GM23338 (cell line): ENCODE measurements at regions not wholly inside any gene's neighbourhood (a gene's known extent, or its start where the extent isn't known, plus 50 kb on each side); places are given as distances from the start of the nearest gene placed in this dataset.

Experiments used
- ATAC-seq: fragments of 200-7000 bp; cut with Tn5 transposase; 3 replicates; pipeline ENCODE4 v1.9.1; 2020
- DNase-seq: peaks from one replicate; pipeline ENCODE4 v3.0.0-alpha.2; 2015; ENCODE audit warnings: low spot score
- H2AFZ ChIP-seq: fragments of 200-600 bp; sonication (generic); 2 replicates; pipeline ENCODE4 v1.8.0; 2016; ENCODE audit warnings: antibody characterized with exemption, mild to moderate bottlenecking, moderate library complexity
- H3F3A ChIP-seq: fragments of 200-600 bp; sonication (generic); replicated peaks from 2 replicates; pipeline ENCODE4 v1.8.0; 2017; ENCODE audit warnings: antibody characterized with exemption, mixed run types, low read depth
- H3K27ac ChIP-seq: fragments of 200-600 bp; sonication (generic); 2 replicates; pipeline ENCODE4 v1.6.1; 2016; ENCODE audit warnings: low read depth
- H3K27me3 ChIP-seq: fragments of 200-600 bp; sonication (generic); 2 replicates; pipeline ENCODE4 v1.8.0; 2016; ENCODE audit warnings: mild to moderate bottlenecking, mixed run types, moderate library complexity; ENCODE audit not compliant: insufficient read depth
- H3K36me3 ChIP-seq: fragments of 200-600 bp; sonication (generic); 2 replicates; pipeline ENCODE4 v1.8.0; 2016; ENCODE audit warnings: mild to moderate bottlenecking; ENCODE audit not compliant: insufficient read depth
- H3K4me1 ChIP-seq: fragments of 200-600 bp; sonication (generic); 2 replicates; pipeline ENCODE4 v1.8.0; 2016; ENCODE audit warnings: mild to moderate bottlenecking, moderate library complexity; ENCODE audit not compliant: insufficient read depth
- H3K4me2 ChIP-seq: fragments of 200-600 bp; sonication (generic); 2 replicates; pipeline ENCODE4 v1.7.1; 2017; ENCODE audit warnings: mixed run types
- H3K4me3 ChIP-seq: fragments of 200-600 bp; sonication (generic); 2 replicates; pipeline ENCODE4 v1.6.1; 2016; ENCODE audit warnings: mixed run types
- H3K79me2 ChIP-seq: fragments of 200-600 bp; sonication (generic); replicated peaks from 2 replicates; pipeline ENCODE4 v1.8.0; 2017; ENCODE audit warnings: mild to moderate bottlenecking; ENCODE audit not compliant: insufficient read depth
- H3K9me2 ChIP-seq: fragments of 200-600 bp; sonication (generic); 2 replicates; pipeline ENCODE4 v1.8.0; 2017; ENCODE audit not compliant: insufficient read depth
- H4K20me1 ChIP-seq: fragments of 200-600 bp; sonication (generic); replicated peaks from 2 replicates; pipeline ENCODE4 v1.8.0; 2017; ENCODE audit warnings: mild to moderate bottlenecking; ENCODE audit not compliant: insufficient read depth
- H3K27ac Mint-ChIP-seq: 2 replicates; pipeline ENCODE4 v1.8.0; 2020; ENCODE audit warnings: inconsistent platforms, mild to moderate bottlenecking, moderate library complexity, mixed read lengths
- H3K27me3 Mint-ChIP-seq: 3 replicates; pipeline ENCODE4 v1.8.0; 2022; ENCODE audit warnings: low read depth, mild to moderate bottlenecking, moderate library complexity, mixed read lengths, inconsistent platforms; ENCODE audit not compliant: insufficient read depth, poor library complexity
- H3K36me3 Mint-ChIP-seq: 3 replicates; pipeline ENCODE4 v1.8.0; 2021; ENCODE audit warnings: low read depth, mild to moderate bottlenecking, inconsistent platforms, moderate library complexity, mixed read lengths
- H3K4me1 Mint-ChIP-seq: 3 replicates; pipeline ENCODE4 v1.8.0; 2020; ENCODE audit warnings: mild to moderate bottlenecking, inconsistent platforms, mixed read lengths
- H3K4me3 Mint-ChIP-seq: 3 replicates; pipeline ENCODE4 v1.8.0; 2021; ENCODE audit warnings: moderate library complexity, mild to moderate bottlenecking, inconsistent platforms, mixed read lengths
- H3K9me3 Mint-ChIP-seq: 3 replicates; pipeline ENCODE4 v1.8.0; 2020; ENCODE audit warnings: moderate library complexity, mild to moderate bottlenecking, inconsistent platforms, mixed read lengths
- EZH2 ChIP-seq: fragments of 200-600 bp; sonication (generic); IDR thresholded peaks from one replicate; pipeline ENCODE4 v1.8.0; 2017; ENCODE audit warnings: antibody characterized with exemption, mild to moderate bottlenecking, low read depth; ENCODE audit not compliant: unreplicated experiment
- EZH2phosphoT487 ChIP-seq: fragments of 200-600 bp; sonication (generic); IDR thresholded peaks from one replicate; pipeline ENCODE4 v1.8.1; 2018; ENCODE audit warnings: antibody characterized with exemption; ENCODE audit not compliant: unreplicated experiment
- POLR2AphosphoS5 ChIP-seq: IDR thresholded peaks from 2 replicates; pipeline ENCODE4 v1.6.1; 2016; ENCODE audit warnings: antibody characterized with exemption, low read depth
- STAT1 ChIP-seq: IDR thresholded peaks from one replicate; pipeline ENCODE4 v1.6.1; 2016; ENCODE audit warnings: antibody characterized with exemption; ENCODE audit not compliant: unreplicated experiment
- ZNF114 ChIP-seq: fragments of 250-450 bp; sonication (Bioruptor Pico); IDR thresholded peaks from 2 replicates; pipeline ENCODE4 v1.5.0; 2020; ENCODE audit warnings: mild to moderate bottlenecking, moderate library complexity
- ZNF331 ChIP-seq: fragments of 250-450 bp; sonication (Bioruptor Pico); IDR thresholded peaks from 2 replicates; pipeline ENCODE4 v1.5.0; 2020; ENCODE audit warnings: low read depth, mild to moderate bottlenecking, moderate library complexity
- TF ChIP-seq, protein P1 (sequence below), 2 experiments: fragments of 200-600 bp in 1 of 2; sonication (generic) in 1 of 2; conservative IDR thresholded peaks; 2 replicates each; pipeline versions ENCODE4 v1.5.1 to v1.6.1; 2016 to 2017; ENCODE audit warnings: antibody characterized with exemption in 2 of 2, low read depth in 2 of 2, mild to moderate bottlenecking in 2 of 2, moderate library complexity in 1 of 2
- TF ChIP-seq, protein P2 (sequence below): IDR thresholded peaks from one replicate; pipeline ENCODE4 v1.6.1; 2018; ENCODE audit warnings: antibody characterized with exemption; ENCODE audit not compliant: unreplicated experiment
- TF ChIP-seq, protein P3 (sequence below): fragments of 250-450 bp; sonication (Bioruptor Pico); IDR thresholded peaks from 2 replicates; pipeline ENCODE4 v1.5.0; 2020; ENCODE audit warnings: mild to moderate bottlenecking, moderate library complexity
- TF ChIP-seq, protein P4 (sequence below): IDR thresholded peaks from 2 replicates; pipeline ENCODE4 v1.6.1; 2016; ENCODE audit warnings: antibody characterized with exemption

DNA sequence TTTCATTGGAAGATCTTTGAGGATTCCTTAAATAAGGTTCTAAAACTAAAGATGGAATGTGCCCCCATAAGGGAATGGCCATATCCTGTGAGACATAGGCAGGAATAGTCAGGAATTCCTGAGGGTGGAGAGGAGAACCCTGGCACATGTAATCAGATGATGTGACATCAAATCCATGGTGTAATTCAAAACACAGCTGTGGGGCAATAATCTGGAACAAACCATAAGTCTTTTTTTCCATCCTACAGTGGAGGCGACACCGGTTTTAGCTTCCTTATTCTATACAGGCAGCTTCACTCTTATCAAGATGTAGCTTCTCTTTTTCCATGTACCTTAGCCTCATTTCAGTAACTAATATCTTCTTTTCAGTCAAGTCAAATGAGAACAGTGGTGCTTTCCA is 133.6 kb upstream of the CITED2 start:
- ATAC-seq (no peak), DNase-seq (no peak)
- Mint-ChIP-seq H3K4me3 (no peak overlapping the region), H3K4me1 (peaks cover 11% of the 10 kb centered on the region; the same call in 2 of the 3 replicates), H3K9me3 (peaks cover 3% of the 10 kb centered on the region; the same call in 2 of the 3 replicates), H3K27ac (no peak overlapping the region), H3K27me3 (peaks cover 3% of the 10 kb centered on the region), H3K36me3 (no peaks in the 10 kb centered on the region)
- Histone ChIP-seq H3K36me3 (no peaks in the 10 kb centered on the region), H3K4me1 (no peaks in the 10 kb centered on the region), H3K79me2 (no peaks in the 10 kb centered on the region), H3K4me2 (no peak overlapping the region), H3K27me3 (no peaks in the 10 kb centered on the region), H2AFZ (no peak overlapping the region), H3K27ac (no peak overlapping the region), H3K4me3 (no peak overlapping the region), H4K20me1 (no peaks in the 10 kb centered on the region), H3F3A (no peaks in the 10 kb centered on the region), H3K9me2 (no peaks in the 10 kb centered on the region)
- TF ChIP-seq POLR2AphosphoS5 (no peak), ZNF331 (CRISPR knock-in tag) (no peak), EZH2 (no peak)
- TF ChIP-seq, protein P1, sequence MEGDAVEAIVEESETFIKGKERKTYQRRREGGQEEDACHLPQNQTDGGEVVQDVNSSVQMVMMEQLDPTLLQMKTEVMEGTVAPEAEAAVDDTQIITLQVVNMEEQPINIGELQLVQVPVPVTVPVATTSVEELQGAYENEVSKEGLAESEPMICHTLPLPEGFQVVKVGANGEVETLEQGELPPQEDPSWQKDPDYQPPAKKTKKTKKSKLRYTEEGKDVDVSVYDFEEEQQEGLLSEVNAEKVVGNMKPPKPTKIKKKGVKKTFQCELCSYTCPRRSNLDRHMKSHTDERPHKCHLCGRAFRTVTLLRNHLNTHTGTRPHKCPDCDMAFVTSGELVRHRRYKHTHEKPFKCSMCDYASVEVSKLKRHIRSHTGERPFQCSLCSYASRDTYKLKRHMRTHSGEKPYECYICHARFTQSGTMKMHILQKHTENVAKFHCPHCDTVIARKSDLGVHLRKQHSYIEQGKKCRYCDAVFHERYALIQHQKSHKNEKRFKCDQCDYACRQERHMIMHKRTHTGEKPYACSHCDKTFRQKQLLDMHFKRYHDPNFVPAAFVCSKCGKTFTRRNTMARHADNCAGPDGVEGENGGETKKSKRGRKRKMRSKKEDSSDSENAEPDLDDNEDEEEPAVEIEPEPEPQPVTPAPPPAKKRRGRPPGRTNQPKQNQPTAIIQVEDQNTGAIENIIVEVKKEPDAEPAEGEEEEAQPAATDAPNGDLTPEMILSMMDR (conservative IDR thresholded peaks at IDR 0.05; ENCODE audit: low read depth in 2 of 2) = no peak

DNA sequence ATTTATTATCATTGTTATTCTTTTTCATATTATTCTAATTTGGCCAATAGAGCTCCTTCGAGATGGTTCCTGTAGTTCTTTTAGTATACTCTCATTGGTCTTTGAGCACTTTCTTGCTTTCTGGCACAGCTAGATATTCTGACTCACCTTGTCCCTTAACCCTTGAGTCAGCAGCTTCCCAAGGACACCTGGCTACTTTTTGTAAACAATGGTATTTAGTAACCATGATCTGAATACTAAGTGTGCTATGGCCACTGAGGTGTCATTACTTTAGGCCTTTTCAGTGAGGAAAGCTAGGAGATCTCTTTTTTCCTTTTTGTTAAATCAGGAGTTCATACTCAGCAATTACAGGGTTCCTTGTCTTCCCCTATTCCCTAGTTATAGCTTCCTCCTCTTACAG is 126.5 kb upstream of the CITED2 start:
- Mint-ChIP-seq H3K9me3 (peaks cover 17% of the 10 kb centered on the region; the same call in 2 of the 3 replicates), H3K27ac (no peak overlapping the region), H3K27me3 (no peaks in the 10 kb centered on the region), H3K36me3 (peaks cover 6% of the 10 kb centered on the region; the same call in 2 of the 3 replicates), H3K4me3 (no peak overlapping the region), H3K4me1 (peaks cover 21% of the 10 kb centered on the region; the same call in 2 of the 3 replicates)
- Histone ChIP-seq H3K36me3 (no peaks in the 10 kb centered on the region), H3K27me3 (no peaks in the 10 kb centered on the region), H3K27ac (no peak overlapping the region), H4K20me1 (no peaks in the 10 kb centered on the region), H3F3A (no peaks in the 10 kb centered on the region), H3K9me2 (no peaks in the 10 kb centered on the region), H3K4me3 (no peak overlapping the region), H3K79me2 (no peaks in the 10 kb centered on the region), H3K4me2 (no peak overlapping the region), H3K4me1 (peaks cover 6% of the 10 kb centered on the region; the same call in 1 of the 2 replicates), H2AFZ (no peak overlapping the region)
- DNase-seq (no peak), ATAC-seq (no peak)
- TF ChIP-seq EZH2 (no peak), STAT1 (no peak), ZNF114 (CRISPR knock-in tag) (no peak), EZH2phosphoT487 (no peak)
- TF ChIP-seq, protein P2, sequence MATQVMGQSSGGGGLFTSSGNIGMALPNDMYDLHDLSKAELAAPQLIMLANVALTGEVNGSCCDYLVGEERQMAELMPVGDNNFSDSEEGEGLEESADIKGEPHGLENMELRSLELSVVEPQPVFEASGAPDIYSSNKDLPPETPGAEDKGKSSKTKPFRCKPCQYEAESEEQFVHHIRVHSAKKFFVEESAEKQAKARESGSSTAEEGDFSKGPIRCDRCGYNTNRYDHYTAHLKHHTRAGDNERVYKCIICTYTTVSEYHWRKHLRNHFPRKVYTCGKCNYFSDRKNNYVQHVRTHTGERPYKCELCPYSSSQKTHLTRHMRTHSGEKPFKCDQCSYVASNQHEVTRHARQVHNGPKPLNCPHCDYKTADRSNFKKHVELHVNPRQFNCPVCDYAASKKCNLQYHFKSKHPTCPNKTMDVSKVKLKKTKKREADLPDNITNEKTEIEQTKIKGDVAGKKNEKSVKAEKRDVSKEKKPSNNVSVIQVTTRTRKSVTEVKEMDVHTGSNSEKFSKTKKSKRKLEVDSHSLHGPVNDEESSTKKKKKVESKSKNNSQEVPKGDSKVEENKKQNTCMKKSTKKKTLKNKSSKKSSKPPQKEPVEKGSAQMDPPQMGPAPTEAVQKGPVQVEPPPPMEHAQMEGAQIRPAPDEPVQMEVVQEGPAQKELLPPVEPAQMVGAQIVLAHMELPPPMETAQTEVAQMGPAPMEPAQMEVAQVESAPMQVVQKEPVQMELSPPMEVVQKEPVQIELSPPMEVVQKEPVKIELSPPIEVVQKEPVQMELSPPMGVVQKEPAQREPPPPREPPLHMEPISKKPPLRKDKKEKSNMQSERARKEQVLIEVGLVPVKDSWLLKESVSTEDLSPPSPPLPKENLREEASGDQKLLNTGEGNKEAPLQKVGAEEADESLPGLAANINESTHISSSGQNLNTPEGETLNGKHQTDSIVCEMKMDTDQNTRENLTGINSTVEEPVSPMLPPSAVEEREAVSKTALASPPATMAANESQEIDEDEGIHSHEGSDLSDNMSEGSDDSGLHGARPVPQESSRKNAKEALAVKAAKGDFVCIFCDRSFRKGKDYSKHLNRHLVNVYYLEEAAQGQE = no peak
- TF ChIP-seq, protein P3, sequence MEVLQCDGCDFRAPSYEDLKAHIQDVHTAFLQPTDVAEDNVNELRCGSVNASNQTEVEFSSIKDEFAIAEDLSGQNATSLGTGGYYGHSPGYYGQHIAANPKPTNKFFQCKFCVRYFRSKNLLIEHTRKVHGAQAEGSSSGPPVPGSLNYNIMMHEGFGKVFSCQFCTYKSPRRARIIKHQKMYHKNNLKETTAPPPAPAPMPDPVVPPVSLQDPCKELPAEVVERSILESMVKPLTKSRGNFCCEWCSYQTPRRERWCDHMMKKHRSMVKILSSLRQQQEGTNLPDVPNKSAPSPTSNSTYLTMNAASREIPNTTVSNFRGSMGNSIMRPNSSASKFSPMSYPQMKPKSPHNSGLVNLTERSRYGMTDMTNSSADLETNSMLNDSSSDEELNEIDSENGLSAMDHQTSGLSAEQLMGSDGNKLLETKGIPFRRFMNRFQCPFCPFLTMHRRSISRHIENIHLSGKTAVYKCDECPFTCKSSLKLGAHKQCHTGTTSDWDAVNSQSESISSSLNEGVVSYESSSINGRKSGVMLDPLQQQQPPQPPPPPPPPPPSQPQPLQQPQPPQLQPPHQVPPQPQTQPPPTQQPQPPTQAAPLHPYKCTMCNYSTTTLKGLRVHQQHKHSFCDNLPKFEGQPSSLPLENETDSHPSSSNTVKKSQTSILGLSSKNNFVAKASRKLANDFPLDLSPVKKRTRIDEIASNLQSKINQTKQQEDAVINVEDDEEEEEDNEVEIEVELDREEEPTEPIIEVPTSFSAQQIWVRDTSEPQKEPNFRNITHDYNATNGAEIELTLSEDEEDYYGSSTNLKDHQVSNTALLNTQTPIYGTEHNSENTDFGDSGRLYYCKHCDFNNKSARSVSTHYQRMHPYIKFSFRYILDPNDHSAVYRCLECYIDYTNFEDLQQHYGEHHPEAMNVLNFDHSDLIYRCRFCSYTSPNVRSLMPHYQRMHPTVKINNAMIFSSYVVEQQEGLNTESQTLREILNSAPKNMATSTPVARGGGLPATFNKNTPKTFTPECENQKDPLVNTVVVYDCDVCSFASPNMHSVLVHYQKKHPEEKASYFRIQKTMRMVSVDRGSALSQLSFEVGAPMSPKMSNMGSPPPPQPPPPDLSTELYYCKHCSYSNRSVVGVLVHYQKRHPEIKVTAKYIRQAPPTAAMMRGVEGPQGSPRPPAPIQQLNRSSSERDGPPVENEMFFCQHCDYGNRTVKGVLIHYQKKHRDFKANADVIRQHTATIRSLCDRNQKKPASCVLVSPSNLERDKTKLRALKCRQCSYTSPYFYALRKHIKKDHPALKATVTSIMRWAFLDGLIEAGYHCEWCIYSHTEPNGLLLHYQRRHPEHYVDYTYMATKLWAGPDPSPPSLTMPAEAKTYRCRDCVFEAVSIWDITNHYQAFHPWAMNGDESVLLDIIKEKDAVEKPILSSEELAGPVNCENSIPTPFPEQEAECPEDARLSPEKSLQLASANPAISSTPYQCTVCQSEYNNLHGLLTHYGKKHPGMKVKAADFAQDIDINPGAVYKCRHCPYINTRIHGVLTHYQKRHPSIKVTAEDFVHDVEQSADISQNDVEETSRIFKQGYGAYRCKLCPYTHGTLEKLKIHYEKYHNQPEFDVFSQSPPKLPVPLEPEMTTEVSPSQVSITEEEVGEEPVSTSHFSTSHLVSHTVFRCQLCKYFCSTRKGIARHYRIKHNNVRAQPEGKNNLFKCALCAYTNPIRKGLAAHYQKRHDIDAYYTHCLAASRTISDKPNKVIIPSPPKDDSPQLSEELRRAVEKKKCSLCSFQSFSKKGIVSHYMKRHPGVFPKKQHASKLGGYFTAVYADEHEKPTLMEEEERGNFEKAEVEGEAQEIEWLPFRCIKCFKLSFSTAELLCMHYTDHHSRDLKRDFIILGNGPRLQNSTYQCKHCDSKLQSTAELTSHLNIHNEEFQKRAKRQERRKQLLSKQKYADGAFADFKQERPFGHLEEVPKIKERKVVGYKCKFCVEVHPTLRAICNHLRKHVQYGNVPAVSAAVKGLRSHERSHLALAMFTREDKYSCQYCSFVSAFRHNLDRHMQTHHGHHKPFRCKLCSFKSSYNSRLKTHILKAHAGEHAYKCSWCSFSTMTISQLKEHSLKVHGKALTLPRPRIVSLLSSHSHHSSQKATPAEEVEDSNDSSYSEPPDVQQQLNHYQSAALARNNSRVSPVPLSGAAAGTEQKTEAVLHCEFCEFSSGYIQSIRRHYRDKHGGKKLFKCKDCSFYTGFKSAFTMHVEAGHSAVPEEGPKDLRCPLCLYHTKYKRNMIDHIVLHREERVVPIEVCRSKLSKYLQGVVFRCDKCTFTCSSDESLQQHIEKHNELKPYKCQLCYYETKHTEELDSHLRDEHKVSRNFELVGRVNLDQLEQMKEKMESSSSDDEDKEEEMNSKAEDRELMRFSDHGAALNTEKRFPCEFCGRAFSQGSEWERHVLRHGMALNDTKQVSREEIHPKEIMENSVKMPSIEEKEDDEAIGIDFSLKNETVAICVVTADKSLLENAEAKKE (CRISPR knock-in tag) = no peak
- TF ChIP-seq, protein P4, sequence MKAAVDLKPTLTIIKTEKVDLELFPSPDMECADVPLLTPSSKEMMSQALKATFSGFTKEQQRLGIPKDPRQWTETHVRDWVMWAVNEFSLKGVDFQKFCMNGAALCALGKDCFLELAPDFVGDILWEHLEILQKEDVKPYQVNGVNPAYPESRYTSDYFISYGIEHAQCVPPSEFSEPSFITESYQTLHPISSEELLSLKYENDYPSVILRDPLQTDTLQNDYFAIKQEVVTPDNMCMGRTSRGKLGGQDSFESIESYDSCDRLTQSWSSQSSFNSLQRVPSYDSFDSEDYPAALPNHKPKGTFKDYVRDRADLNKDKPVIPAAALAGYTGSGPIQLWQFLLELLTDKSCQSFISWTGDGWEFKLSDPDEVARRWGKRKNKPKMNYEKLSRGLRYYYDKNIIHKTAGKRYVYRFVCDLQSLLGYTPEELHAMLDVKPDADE = no peak
